Neutrophil (primary cell): ENCODE measurements at regions not wholly inside any gene's neighbourhood (a gene's known extent, or its start where the extent isn't known, plus 50 kb on each side); places are given as distances from the start of the nearest gene placed in this dataset.
"Not testable (repeated sequence)": the region's sequence is repeated elsewhere in the genome, so short reads cannot be mapped to it uniquely, and the experiment has no call there.

Experiments used
- H3K27ac ChIP-seq: fragments of 200-600 bp; sonication (generic); 2 replicates; pipeline ENCODE4 v1.5.1; 2016; ENCODE audit warnings: mild to moderate bottlenecking, moderate library complexity
- H3K27me3 ChIP-seq: fragments of 200-600 bp; sonication (generic); 2 replicates; pipeline ENCODE4 v1.6.0; 2016; ENCODE audit warnings: mild to moderate bottlenecking
- H3K36me3 ChIP-seq: fragments of 200-600 bp; sonication (generic); 2 replicates; pipeline ENCODE4 v1.5.1; 2017
- H3K4me1 ChIP-seq, 2 experiments: fragments of 200-600 bp in 1 of 2; sonication (generic) in 1 of 2; 1 replicate in 1 of 2; 2 replicates in 1 of 2; pipeline versions ENCODE4 v1.5.1 to v1.6.1; 2013 to 2016; ENCODE audit warnings: low read depth in 1 of 2, low read length in 1 of 2, mild to moderate bottlenecking in 1 of 2, moderate library complexity in 1 of 2; ENCODE audit not compliant: control insufficient read depth in 1 of 2, insufficient read depth in 1 of 2
- H3K4me3 ChIP-seq, 2 experiments: fragments of 200-600 bp in 1 of 2; sonication (generic) in 1 of 2; 1 replicate in 1 of 2; 2 replicates in 1 of 2; pipeline ENCODE4 v1.5.1; 2013 to 2016; ENCODE audit warnings: low read depth in 1 of 2, low read length in 1 of 2, mild to moderate bottlenecking in 1 of 2, moderate library complexity in 1 of 2
- H3K9me3 ChIP-seq: fragments of 200-600 bp; sonication (generic); 2 replicates; pipeline ENCODE4 v1.5.1; 2016
- CTCF ChIP-seq: fragments of 200-600 bp; sonication (generic); IDR thresholded peaks from 2 replicates; pipeline ENCODE4 v1.5.1; 2016; ENCODE audit warnings: antibody characterized with exemption

DNA sequence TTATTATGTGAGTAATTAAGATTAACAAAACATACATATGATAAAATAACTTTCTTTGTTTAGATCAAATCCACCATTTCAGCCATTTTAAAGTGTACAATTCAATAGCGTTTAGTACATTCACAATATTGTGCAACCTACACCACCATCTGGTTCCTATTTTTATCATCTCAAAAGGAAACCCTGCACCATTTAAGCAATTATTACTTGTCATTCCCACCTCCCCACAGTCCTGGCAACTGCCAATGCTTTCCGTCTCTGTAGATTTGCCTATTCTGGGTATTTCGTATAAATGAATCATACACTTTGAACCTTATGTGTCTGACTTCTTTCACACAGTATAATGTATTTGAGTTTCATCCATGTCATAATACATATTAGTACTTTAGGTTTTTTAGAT is 162.5 kb upstream of the CNTNAP4 start:
- H3K4me1 ChIP-seq: no peaks in the 10 kb centered on the region
- no peaks in the 10 kb centered on the region for H3K36me3 ChIP-seq
- H3K27ac ChIP-seq: no peak overlapping the region
- no peaks in the 10 kb centered on the region for H3K27me3 ChIP-seq
- no peaks in the 10 kb centered on the region for H3K9me3 ChIP-seq
- no peak for TF ChIP-seq CTCF
- H3K4me3 ChIP-seq: no peak overlapping the region

DNA sequence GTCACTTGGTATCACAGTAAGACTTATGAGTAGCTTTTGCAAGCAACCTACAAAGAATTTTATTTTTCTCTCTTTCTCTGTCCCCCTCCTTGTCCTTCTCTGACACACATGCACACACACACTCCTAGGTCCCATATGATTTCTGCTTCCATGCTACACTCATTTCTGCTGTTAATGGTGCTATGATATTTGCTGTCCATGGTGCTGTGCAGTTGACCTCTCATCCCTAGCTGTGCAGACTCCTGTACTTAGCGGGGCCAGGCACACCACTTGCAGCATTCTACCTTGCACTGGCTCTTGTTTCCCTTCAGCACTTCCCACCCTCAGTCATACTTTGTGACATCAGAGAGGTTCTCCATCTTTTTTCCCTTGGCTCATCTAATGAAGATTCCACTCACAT is 158.9 kb upstream of the CNTNAP4 start:
- no peak overlapping the region for H3K27ac ChIP-seq
- H3K27me3 ChIP-seq: no peaks in the 10 kb centered on the region
- H3K36me3 ChIP-seq: no peaks in the 10 kb centered on the region
- TF ChIP-seq CTCF: no peak
- no peak overlapping the region for H3K4me3 ChIP-seq
- no peaks in the 10 kb centered on the region for H3K4me1 ChIP-seq
- H3K9me3 ChIP-seq: no peaks in the 10 kb centered on the region

DNA sequence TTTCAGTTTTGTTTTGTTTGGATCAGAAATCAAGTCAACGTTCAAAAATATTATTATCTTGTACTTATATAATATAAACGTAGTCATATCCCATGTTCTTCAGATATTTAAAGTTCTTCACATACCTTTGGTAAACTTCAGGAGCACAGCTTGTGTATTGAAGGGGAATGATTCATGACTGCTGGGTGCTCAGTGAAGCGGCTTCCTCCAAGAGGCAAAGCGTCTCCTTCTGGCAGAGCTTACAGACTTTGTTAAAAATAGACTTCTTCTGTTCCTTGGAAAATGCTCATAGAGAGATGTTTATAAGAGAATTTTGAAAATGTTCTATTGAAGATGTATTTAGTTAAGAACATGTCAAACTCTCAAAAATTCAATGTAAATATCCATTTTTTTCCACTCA is 155.6 kb upstream of the CNTNAP4 start:
- Histone ChIP-seq H3K4me3 (no peak overlapping the region), H3K9me3 (no peaks in the 10 kb centered on the region), H3K36me3 (no peaks in the 10 kb centered on the region), H3K4me1 (no peaks in the 10 kb centered on the region), H3K27me3 (no peaks in the 10 kb centered on the region), H3K27ac (no peak overlapping the region)
- TF ChIP-seq CTCF: no peak

DNA sequence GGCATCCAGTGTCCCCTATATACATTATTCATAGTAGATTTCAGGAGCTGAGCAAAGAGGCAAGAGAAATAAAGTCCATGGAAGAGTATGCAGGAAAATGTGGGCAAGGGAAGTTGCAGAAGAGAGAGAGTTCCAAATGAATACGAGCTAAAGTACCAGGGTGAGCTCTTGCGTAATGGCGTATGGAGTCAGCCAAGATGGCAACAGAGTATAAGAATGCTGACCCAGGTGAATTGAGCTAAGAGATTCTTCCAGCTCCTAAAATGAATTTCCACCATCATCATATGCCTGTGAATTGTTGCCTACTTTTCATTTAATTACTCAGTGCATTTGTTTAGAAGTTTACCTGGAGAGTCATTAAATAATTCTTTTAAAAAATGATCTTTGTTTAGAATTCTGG is 153.2 kb upstream of the CNTNAP4 start:
- no peaks in the 10 kb centered on the region for H3K9me3 ChIP-seq
- H3K27ac ChIP-seq: no peak overlapping the region
- H3K36me3 ChIP-seq: no peaks in the 10 kb centered on the region
- no peaks in the 10 kb centered on the region for H3K27me3 ChIP-seq
- no peaks in the 10 kb centered on the region for H3K4me1 ChIP-seq
- H3K4me3 ChIP-seq: no peak overlapping the region
- no peak for TF ChIP-seq CTCF

- TF ChIP-seq CTCF: no peak
- H3K27me3 ChIP-seq: no peaks in the 10 kb centered on the region
- no peaks in the 10 kb centered on the region for H3K9me3 ChIP-seq
- H3K27ac ChIP-seq: no peak overlapping the region
- H3K4me1 ChIP-seq: no peaks in the 10 kb centered on the region
- H3K36me3 ChIP-seq: no peaks in the 10 kb centered on the region
- no peak overlapping the region for H3K4me3 ChIP-seq
Measured at GRCh38 chr16:76125871-76126270, 151.3 kb upstream of the CNTNAP4 start.

- H3K9me3 ChIP-seq, H3K36me3 ChIP-seq, H3K4me3 ChIP-seq, H3K27ac ChIP-seq, H3K4me1 ChIP-seq, H3K27me3 ChIP-seq: not testable (repeated sequence)
Measured at GRCh38 chr16:76138056-76138455, 139.1 kb upstream of the CNTNAP4 start.
